Hematopoietic multipotent progenitor cell treated with erythropoietin and hydrocortisone succinate and interleukin-3 and kit ligand, for 4 days (in vitro differentiated cells): ENCODE measurements at regions not wholly inside any gene's neighbourhood (a gene's known extent, or its start where the extent isn't known, plus 50 kb on each side); places are given as distances from the start of the nearest gene placed in this dataset.

Experiments
- DNase-seq: peaks from one replicate; pipeline ENCODE4 v3.0.0-alpha.2; 2015

- DNase-seq: no peak
Observed at GRCh38 chr5:53422539-53422938, 57.9 kb upstream of the FST start.

- no peak for DNase-seq
Observed at GRCh38 chr5:53423724-53424123, 56.7 kb upstream of the FST start.

- peak; percentile 14 for DNase-seq
Observed at GRCh38 chr5:53424686-53425615, 55.5 kb upstream of the FST start.

GRCh38 chr5:53425687-53426511, 54.5 kb upstream of the FST start:
- DNase-seq: peak; percentile 72

DNA sequence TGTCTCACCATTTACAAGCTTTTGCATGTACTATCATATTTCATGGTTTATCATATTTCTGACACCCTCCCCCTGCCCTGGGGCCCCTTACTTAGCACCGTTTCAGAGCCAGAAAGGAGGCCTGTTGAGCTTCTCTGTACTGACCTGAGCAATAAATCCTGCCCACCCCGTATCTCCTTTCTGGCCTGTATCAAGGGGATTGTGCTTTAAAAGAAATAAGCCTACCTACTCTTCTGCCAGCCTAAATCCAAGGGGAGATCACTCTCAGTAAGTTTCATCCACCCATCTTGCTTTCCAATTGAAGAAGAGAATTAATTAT, 54.0 kb upstream of the FST start:
- DNase-seq: no peak

- DNase-seq: no peak
Observed at GRCh38 chr5:53426878-53427277, 53.6 kb upstream of the FST start.

DNA sequence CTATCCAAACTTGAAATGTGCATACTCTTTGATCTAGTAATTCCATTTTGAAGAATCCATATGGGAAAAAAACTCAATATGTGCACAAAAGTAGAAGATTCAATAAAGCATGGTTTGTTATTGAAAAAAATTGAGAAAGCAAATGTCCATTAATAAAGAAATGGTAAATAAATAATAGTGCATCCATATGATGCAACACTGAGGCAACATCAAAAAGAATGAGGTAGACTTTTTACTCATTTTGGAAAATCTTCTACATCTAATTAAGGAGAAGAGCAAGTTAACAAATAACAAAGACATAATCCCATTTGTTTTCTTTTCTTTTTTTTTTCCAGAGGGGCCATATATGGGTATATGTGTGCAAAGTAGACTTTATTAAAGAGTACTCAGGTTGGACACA, 52.5 kb upstream of the FST start:
- no peak for DNase-seq

GRCh38 chr5:53429706-53430105, 50.7 kb upstream of the FST start:
- no peak for DNase-seq

- peak; percentile 68 for DNase-seq
Observed at GRCh38 chr5:53430618-53431252, 49.7 kb upstream of the FST start.
